RWPE1 (cell line): ENCODE measurements at regions not wholly inside any gene's neighbourhood (a gene's known extent, or its start where the extent isn't known, plus 50 kb on each side); places are given as distances from the start of the nearest gene placed in this dataset.
A peak's percentile ranks its signal among the peaks of the same experiment; 100 is the strongest.

ENCODE experiments used
- CTCF ChIA-PET: fragments of 350-600 bp; sonication (Branson Sonifier 250); formaldehyde crosslinking; extraction: SDS; loops from one replicate; lab custom pipeline; 2021; lab: Yijun Ruan, JAX
- POLR2A ChIA-PET: fragments of 400-600 bp; formaldehyde crosslinking; extraction: SDS; loops from one replicate; lab custom pipeline; 2020; ENCODE audit warnings: antibody characterized with exemption; ENCODE audit not compliant: low non-redundant PET; lab: Yijun Ruan, JAX
- DNase-seq: peaks from one replicate; pipeline ENCODE4 v3.0.0; 2012; ENCODE audit warnings: low spot score
- H3K27ac ChIP-seq: fragments of 450-650 bp; 2 replicates; pipeline ENCODE4 v1.5.1; 2017
- TF ChIP-seq, protein P1 (sequence below): fragments of 450-650 bp; conservative IDR thresholded peaks from 2 replicates; pipeline ENCODE4 v1.5.1; 2017; ENCODE audit warnings: low read depth, mild to moderate bottlenecking

DNA sequence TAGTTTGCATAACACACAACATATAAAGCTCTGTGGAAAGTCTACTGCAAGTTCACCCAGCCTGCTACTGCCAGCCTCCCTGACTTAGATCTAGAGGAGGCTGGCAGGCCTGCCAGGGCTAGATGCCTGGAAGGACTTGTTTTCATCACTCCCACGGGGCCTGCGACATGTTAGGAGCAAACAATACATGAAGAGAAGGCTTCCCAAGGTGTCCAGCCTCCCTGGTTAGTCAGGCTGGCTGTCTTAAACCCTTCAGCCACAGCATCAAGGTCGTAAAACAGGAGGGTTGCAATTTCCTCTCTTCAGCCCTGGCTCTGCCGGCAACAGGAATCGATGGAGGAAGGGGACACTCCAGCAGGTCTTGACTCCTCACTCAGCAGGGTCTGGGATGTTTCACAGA is 104.5 kb downstream of the NGF start:
- ChIA-PET CTCF (no interaction called here), POLR2A (no interaction called here)
- TF ChIP-seq, protein P1, sequence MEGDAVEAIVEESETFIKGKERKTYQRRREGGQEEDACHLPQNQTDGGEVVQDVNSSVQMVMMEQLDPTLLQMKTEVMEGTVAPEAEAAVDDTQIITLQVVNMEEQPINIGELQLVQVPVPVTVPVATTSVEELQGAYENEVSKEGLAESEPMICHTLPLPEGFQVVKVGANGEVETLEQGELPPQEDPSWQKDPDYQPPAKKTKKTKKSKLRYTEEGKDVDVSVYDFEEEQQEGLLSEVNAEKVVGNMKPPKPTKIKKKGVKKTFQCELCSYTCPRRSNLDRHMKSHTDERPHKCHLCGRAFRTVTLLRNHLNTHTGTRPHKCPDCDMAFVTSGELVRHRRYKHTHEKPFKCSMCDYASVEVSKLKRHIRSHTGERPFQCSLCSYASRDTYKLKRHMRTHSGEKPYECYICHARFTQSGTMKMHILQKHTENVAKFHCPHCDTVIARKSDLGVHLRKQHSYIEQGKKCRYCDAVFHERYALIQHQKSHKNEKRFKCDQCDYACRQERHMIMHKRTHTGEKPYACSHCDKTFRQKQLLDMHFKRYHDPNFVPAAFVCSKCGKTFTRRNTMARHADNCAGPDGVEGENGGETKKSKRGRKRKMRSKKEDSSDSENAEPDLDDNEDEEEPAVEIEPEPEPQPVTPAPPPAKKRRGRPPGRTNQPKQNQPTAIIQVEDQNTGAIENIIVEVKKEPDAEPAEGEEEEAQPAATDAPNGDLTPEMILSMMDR: no peak
- no peak overlapping the region for H3K27ac ChIP-seq
- no peak for DNase-seq

DNA sequence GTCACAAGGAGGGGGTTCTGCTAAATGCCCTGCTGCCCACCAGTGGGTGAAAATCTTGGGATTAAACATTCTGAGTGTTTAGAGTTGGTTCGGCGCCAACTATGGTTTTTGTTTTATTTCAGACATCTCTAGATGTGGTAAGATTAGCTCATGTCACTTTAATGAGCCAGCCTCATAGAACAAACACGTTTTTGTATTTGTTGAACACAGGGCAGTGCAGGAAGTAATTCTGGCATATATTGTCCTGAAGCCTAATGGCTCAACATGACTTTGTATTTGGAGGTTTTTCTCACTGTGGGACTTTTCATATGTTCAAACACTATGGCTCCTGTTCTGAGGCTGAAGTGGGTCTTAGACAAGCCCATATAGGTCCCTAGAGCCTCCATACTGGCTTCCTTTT is 107.8 kb downstream of the NGF start:
- TF ChIP-seq, protein P1: no peak
- H3K27ac ChIP-seq: no peak overlapping the region
- DNase-seq: no peak
- POLR2A ChIA-PET: interaction anchor here (0.7 kb wide), 1 partner anchor 63 kb away, joined by 4 read pairs; no protein-coding TSS in a partner anchor
- CTCF ChIA-PET: interaction anchor here (0.6 to 0.7 kb wide), 2 partner anchors 34 to 73 kb away, joined by 3 read pairs; no protein-coding TSS in a partner anchor

DNA sequence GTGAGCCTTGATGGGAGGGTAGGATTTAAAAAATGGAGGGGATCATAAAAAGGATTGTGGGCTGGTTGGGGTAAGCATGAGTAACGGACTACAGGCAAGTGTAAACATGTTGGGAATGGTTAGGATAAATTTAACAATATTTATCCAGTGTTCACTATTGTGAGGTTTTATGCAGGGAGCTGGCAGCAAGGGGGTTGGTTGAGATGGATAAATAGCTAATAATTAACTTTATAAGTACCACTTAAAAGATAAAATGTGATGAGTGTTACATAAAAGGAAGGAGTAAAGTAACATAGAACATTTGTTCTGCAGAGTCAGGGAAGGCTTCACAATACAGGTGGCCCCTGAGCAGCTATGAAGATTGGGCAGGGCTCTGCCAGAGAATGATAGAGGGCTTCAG is 109.0 kb downstream of the NGF start:
- CTCF ChIA-PET: no interaction called here
- DNase-seq: peak; percentile 31
- POLR2A ChIA-PET: no interaction called here
- no peak overlapping the region for H3K27ac ChIP-seq
- TF ChIP-seq, protein P1: no peak

DNA sequence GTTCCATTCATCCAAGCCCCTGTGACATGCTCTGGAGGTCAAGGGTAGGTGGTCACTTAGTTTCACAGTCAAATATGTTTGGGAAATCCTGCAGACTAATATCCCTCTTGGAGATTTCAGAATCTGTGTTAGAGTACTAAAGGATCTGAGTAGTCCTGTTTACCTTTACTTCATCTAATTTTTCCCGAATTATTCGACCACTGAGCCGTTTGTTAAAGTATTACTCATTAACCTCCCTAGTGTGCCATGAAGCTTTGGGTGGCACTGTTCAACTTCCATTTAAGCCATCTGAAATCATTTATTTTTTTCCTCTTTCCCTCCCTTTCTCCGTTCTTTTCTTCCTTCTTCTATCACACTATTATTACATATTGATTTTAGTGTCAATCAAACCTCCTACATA is 109.9 kb downstream of the NGF start:
- ChIA-PET POLR2A (no interaction called here), CTCF (interaction anchor here (0.6 kb wide), 1 partner anchor 78 kb away, joined by 3 read pairs; no protein-coding TSS in a partner anchor)
- no peak for DNase-seq
- TF ChIP-seq, protein P1: no peak
- H3K27ac ChIP-seq: no peak overlapping the region

DNA sequence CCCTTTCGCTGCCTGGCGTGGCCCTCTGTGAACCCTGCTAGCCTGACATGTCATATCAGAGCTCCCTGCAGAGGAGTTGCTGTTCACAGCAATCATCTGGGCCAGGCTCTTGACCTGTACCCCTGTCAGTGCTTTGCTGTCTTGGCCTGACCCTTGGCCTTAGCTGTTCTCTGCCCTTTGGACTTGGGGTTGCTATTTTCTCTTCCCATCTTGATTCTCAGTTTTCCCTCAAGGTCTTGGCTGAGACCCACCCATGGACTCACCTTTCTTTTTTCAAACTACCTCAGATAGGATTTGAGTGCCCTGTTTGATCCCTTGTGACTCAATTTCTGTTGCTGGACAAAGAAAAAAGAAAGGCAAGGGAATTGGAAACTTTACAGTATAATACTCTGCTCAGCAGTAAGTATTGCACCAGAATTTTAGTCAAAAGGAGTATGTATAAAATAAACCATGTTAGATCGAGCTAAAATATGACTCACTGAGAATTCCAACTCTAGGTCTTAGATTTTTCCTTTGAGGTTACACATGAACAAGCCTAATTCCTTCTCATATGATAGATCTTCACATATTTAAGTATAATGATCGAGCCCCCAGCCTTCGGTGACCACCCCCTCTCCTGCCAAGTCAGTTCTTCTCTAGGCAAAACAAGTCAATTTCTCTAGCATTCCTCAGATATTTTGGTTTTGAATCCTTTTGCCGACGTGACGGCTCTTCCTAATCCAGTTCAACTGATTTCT is 110.5 kb downstream of the NGF start:
- POLR2A ChIA-PET: no interaction called here
- H3K27ac ChIP-seq: no peak overlapping the region
- TF ChIP-seq, protein P1: no peak
- DNase-seq: no peak
- CTCF ChIA-PET: no interaction called here

DNA sequence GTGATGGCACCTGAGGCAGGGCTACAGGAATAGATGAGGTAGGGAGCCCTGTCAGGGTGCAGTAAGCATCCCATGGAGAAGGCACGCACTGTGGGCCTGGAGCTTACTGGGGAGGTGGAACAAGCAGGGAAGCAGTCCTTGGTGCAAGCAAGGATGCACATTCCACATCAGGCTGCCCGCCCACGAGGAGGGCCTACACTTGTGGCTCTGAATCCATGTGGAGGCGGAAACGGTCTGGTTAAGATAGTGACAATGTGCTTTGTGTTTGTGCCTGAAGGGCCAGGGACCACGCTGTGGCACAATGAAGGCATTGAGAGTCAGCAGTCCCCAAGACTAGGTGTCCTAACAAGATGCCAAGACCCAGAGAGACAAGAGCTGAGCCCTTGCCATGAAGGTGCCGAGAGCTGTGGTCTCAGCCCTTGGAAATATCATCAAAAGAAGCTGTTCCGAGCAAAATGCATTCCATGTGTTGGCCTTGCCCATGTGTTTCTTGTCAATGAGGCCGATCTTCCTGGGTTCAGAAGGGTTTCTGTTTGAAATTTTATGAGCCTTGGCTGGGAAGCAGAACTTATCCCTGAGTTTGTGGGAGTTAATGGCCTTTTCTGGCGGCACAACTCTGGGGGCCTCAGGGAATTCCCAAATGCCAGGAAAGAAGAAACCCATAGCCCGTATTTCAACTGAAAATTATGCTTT is 111.9 kb downstream of the NGF start:
- CTCF ChIA-PET: interaction anchor here (0.8 kb wide), 1 partner anchor 182 kb away, joined by 3 read pairs; no protein-coding TSS in a partner anchor
- POLR2A ChIA-PET: no interaction called here
- TF ChIP-seq, protein P1: no peak
- no peak overlapping the region for H3K27ac ChIP-seq
- DNase-seq: no peak
